HEK293 (cell line): ENCODE measurements at regions not wholly inside any gene's neighbourhood (a gene's known extent, or its start where the extent isn't known, plus 50 kb on each side); places are given as distances from the start of the nearest gene placed in this dataset.

ENCODE experiments used
- CTCF ChIA-PET: fragments of 350-600 bp; formaldehyde crosslinking; extraction: SDS; loops from one replicate; lab custom pipeline; 2021; ENCODE audit warnings: antibody characterized with exemption; lab: Yijun Ruan, JAX
- POLR2A ChIA-PET: fragments of 300-600 bp; formaldehyde crosslinking; extraction: SDS; loops from one replicate; lab custom pipeline; 2020; ENCODE audit warnings: antibody characterized with exemption, inconsistent platforms; lab: Yijun Ruan, JAX
- H3K27ac ChIP-seq: fragments of 200-500 bp; sonication (Bioruptor generic); 2 replicates; pipeline ENCODE4 v1.5.1; 2014; ENCODE audit warnings: low read depth, low read length, control low read depth, inconsistent platforms; ENCODE audit errors: extremely low read depth
- H3K36me3 ChIP-seq, 2 experiments: fragments of 200-500 bp in 1 of 2; sonication (Bioruptor generic) in 1 of 2; 1 replicate in 1 of 2; 2 replicates in 1 of 2; pipeline ENCODE4 v1.5.1; 2014 to 2017; ENCODE audit warnings: inconsistent platforms in 2 of 2, low read length in 2 of 2; ENCODE audit not compliant: control insufficient read depth in 2 of 2, insufficient read depth in 1 of 2
- H3K4me1 ChIP-seq: fragments of 200-500 bp; sonication (Bioruptor generic); 2 replicates; pipeline ENCODE4 v1.5.1; 2014; ENCODE audit warnings: mild to moderate bottlenecking, low read length, inconsistent platforms; ENCODE audit not compliant: control insufficient read depth, insufficient read depth
- H3K4me3 ChIP-seq: 2 replicates; pipeline ENCODE4 v1.5.1; 2011; ENCODE audit warnings: low read depth, mild to moderate bottlenecking, control low read depth, low read length, moderate library complexity
- H3K9me3 ChIP-seq: fragments of 200-500 bp; sonication (Bioruptor generic); 2 replicates; pipeline ENCODE4 v1.5.1; 2014; ENCODE audit warnings: low read depth, low read length, inconsistent platforms; ENCODE audit not compliant: control insufficient read depth, insufficient read depth
- BCL6B ChIP-seq: fragments of 450-650 bp; formaldehyde crosslinking; IDR thresholded peaks from 2 replicates; pipeline ENCODE4 v1.5.1; 2017; ENCODE audit warnings: missing biosample characterization, missing genetic modification characterization
- GLIS2 ChIP-seq: fragments of 450-650 bp; formaldehyde crosslinking; IDR thresholded peaks from 2 replicates; pipeline ENCODE4 v1.5.1; 2016; ENCODE audit warnings: missing biosample characterization, missing genetic modification characterization
- KLF16 ChIP-seq: fragments of 450-650 bp; formaldehyde crosslinking; IDR thresholded peaks from 2 replicates; pipeline ENCODE4 v1.5.1; 2017; ENCODE audit warnings: missing biosample characterization, missing genetic modification characterization
- KLF17 ChIP-seq: fragments of 450-650 bp; formaldehyde crosslinking; IDR thresholded peaks from 2 replicates; pipeline ENCODE4 v1.5.1; 2016; ENCODE audit warnings: missing biosample characterization, missing genetic modification characterization
- PRDM6 ChIP-seq: fragments of 450-650 bp; formaldehyde crosslinking; IDR thresholded peaks from 2 replicates; pipeline ENCODE4 v1.5.1; 2017; ENCODE audit warnings: missing biosample characterization, missing genetic modification characterization
- ZBTB11 ChIP-seq: fragments of 450-650 bp; formaldehyde crosslinking; conservative IDR thresholded peaks from 2 replicates; pipeline ENCODE4 v1.5.1; 2016; ENCODE audit warnings: low read depth, missing biosample characterization, missing genetic modification characterization
- ZFP37 ChIP-seq: fragments of 450-650 bp; formaldehyde crosslinking; IDR thresholded peaks from 2 replicates; pipeline ENCODE4 v1.5.1; 2016; ENCODE audit warnings: missing biosample characterization, missing genetic modification characterization
- ZIC2 ChIP-seq: fragments of 450-650 bp; formaldehyde crosslinking; IDR thresholded peaks from 2 replicates; pipeline ENCODE4 v1.5.1; 2016; ENCODE audit warnings: missing biosample characterization, missing genetic modification characterization
- ZNF2 ChIP-seq: fragments of 450-650 bp; formaldehyde crosslinking; IDR thresholded peaks from 2 replicates; pipeline ENCODE4 v1.5.1; 2016; ENCODE audit warnings: missing biosample characterization, missing genetic modification characterization
- ZNF324 ChIP-seq: fragments of 450-650 bp; formaldehyde crosslinking; IDR thresholded peaks from 2 replicates; pipeline ENCODE4 v1.5.1; 2016; ENCODE audit warnings: missing biosample characterization, missing genetic modification characterization
- ZNF391 ChIP-seq: fragments of 450-650 bp; formaldehyde crosslinking; IDR thresholded peaks from 2 replicates; pipeline ENCODE4 v1.5.1; 2016; ENCODE audit warnings: low read depth, missing biosample characterization, missing genetic modification characterization, borderline replicate concordance
- ZNF416 ChIP-seq: fragments of 450-650 bp; formaldehyde crosslinking; IDR thresholded peaks from 2 replicates; pipeline ENCODE4 v1.5.1; 2016; ENCODE audit warnings: missing biosample characterization, missing genetic modification characterization
- ZNF555 ChIP-seq: fragments of 450-650 bp; formaldehyde crosslinking; conservative IDR thresholded peaks from 2 replicates; pipeline ENCODE4 v1.5.1; 2017; ENCODE audit warnings: missing biosample characterization, mild to moderate bottlenecking, missing genetic modification characterization, inconsistent platforms
- ZNF561 ChIP-seq: fragments of 450-650 bp; IDR thresholded peaks from 2 replicates; pipeline ENCODE4 v1.5.1; 2018; ENCODE audit warnings: missing biosample characterization, missing genetic modification characterization, borderline replicate concordance
- ZNF621 ChIP-seq: fragments of 450-650 bp; formaldehyde crosslinking; IDR thresholded peaks from 2 replicates; pipeline ENCODE4 v1.5.1; 2017; ENCODE audit warnings: missing biosample characterization, missing genetic modification characterization
- ZNF629 ChIP-seq: fragments of 450-650 bp; formaldehyde crosslinking; IDR thresholded peaks from 2 replicates; pipeline ENCODE4 v1.5.1; 2017; ENCODE audit warnings: missing biosample characterization, missing genetic modification characterization
- ZNF658 ChIP-seq: fragments of 450-650 bp; formaldehyde crosslinking; IDR thresholded peaks from 2 replicates; pipeline ENCODE4; 2016; ENCODE audit warnings: missing biosample characterization, missing genetic modification characterization
- ZNF768 ChIP-seq: fragments of 450-650 bp; formaldehyde crosslinking; IDR thresholded peaks from 2 replicates; pipeline ENCODE4 v1.5.1; 2018; ENCODE audit warnings: missing biosample characterization, mild to moderate bottlenecking, missing genetic modification characterization
- TF ChIP-seq, protein P1 (sequence below): fragments of 450-650 bp; IDR thresholded peaks from 2 replicates; pipeline ENCODE4 v1.5.1; 2018; ENCODE audit warnings: missing biosample characterization, mild to moderate bottlenecking, missing genetic modification characterization
- TF ChIP-seq, protein P2 (sequence below): fragments of 450-650 bp; formaldehyde crosslinking; IDR thresholded peaks from 2 replicates; pipeline ENCODE4 v1.5.0; 2017; ENCODE audit warnings: missing biosample characterization, missing genetic modification characterization, borderline replicate concordance
- TF ChIP-seq, protein P3 (sequence below): fragments of 450-650 bp; formaldehyde crosslinking; IDR thresholded peaks from 2 replicates; pipeline ENCODE4 v1.5.1; 2016; ENCODE audit warnings: missing biosample characterization, missing genetic modification characterization

DNA sequence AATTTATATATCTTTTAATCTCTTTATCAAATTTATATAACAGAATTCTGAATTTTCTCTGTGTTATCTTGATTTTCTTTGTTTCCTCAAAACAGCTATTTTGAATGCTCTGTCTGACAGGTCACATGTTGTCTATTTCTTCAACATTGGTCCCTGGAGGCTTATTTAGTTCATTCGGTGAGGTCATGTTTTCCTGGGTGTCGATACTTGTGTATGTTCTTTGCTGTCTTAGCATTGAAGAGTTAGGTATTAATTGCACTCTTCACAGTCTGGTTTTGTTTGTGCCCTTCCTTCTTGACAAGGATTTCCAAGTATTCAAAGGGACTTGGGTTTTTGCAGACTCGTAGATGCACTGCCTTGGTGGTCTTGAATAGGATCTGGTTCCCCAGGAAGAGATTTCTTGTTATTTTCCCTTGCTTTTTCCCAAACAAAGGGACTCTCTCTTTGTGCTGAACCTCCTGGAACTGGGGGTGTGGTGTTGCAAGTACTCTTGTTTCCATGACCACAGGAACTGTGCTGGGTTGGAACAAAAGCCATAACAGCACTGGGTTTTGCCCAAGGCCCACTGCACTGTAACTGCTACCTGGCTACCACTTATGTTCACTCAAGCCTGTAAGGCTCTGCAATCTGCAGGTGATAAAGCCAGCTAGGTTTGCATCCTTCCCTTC lies 1483.0 kb downstream of the CDH8 start:
- Histone ChIP-seq H3K4me1 (no peaks in the 10 kb centered on the region), H3K36me3 (no peaks in the 10 kb centered on the region), H3K9me3 (no peaks in the 10 kb centered on the region), H3K27ac (no peak overlapping the region), H3K4me3 (no peak overlapping the region)
- POLR2A ChIA-PET = no interaction called here
- TF ChIP-seq ZNF561 (tag by site-specific recombination) (no peak), ZNF391 (no peak), ZNF2 (tag by site-specific recombination) (no peak), ZNF658 (tag by site-specific recombination) (no peak), ZNF768 (tag by site-specific recombination) (no peak), ZNF416 (tag by site-specific recombination) (no peak), ZFP37 (no peak), ZNF555 (tag by site-specific recombination) (no peak), ZNF621 (tag by site-specific recombination) (no peak), ZIC2 (tag by site-specific recombination) (no peak), PRDM6 (no peak), KLF16 (tag by site-specific recombination) (no peak)
- TF ChIP-seq, protein P1, sequence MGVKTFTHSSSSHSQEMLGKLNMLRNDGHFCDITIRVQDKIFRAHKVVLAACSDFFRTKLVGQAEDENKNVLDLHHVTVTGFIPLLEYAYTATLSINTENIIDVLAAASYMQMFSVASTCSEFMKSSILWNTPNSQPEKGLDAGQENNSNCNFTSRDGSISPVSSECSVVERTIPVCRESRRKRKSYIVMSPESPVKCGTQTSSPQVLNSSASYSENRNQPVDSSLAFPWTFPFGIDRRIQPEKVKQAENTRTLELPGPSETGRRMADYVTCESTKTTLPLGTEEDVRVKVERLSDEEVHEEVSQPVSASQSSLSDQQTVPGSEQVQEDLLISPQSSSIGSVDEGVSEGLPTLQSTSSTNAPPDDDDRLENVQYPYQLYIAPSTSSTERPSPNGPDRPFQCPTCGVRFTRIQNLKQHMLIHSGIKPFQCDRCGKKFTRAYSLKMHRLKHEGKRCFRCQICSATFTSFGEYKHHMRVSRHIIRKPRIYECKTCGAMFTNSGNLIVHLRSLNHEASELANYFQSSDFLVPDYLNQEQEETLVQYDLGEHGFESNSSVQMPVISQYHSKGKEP = no peak
- TF ChIP-seq, protein P2, sequence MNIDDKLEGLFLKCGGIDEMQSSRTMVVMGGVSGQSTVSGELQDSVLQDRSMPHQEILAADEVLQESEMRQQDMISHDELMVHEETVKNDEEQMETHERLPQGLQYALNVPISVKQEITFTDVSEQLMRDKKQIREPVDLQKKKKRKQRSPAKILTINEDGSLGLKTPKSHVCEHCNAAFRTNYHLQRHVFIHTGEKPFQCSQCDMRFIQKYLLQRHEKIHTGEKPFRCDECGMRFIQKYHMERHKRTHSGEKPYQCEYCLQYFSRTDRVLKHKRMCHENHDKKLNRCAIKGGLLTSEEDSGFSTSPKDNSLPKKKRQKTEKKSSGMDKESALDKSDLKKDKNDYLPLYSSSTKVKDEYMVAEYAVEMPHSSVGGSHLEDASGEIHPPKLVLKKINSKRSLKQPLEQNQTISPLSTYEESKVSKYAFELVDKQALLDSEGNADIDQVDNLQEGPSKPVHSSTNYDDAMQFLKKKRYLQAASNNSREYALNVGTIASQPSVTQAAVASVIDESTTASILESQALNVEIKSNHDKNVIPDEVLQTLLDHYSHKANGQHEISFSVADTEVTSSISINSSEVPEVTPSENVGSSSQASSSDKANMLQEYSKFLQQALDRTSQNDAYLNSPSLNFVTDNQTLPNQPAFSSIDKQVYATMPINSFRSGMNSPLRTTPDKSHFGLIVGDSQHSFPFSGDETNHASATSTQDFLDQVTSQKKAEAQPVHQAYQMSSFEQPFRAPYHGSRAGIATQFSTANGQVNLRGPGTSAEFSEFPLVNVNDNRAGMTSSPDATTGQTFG (tag by site-specific recombination) = no peak
- CTCF ChIA-PET = no interaction called here

DNA sequence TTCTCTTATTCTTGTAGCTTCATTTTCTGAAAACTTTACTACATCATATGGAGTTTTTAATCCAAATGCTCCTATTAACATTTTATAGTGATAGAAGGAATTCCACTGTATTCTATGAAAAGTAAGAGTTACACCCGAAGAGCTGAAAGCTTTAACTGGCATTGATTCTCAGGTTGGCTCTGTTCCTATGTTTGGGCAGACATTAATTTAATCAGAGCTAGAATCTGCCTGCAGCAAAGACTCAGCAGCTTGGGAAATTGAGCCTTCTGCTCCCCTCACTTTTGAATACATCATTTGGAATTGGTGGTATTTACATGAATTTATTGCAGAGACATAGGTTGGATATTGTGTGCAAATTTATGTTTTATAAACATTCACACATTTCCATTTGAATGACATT lies 1494.7 kb downstream of the CDH8 start:
- Histone ChIP-seq H3K36me3 (no peaks in the 10 kb centered on the region), H3K4me3 (no peak overlapping the region), H3K27ac (no peak overlapping the region), H3K4me1 (no peaks in the 10 kb centered on the region), H3K9me3 (no peaks in the 10 kb centered on the region)
- POLR2A ChIA-PET = no interaction called here
- CTCF ChIA-PET = no interaction called here
- TF ChIP-seq ZNF629 = no peak
- no peak for TF ChIP-seq GLIS2
- no peak for TF ChIP-seq ZBTB11 (tag by site-specific recombination)
- TF ChIP-seq, protein P3, sequence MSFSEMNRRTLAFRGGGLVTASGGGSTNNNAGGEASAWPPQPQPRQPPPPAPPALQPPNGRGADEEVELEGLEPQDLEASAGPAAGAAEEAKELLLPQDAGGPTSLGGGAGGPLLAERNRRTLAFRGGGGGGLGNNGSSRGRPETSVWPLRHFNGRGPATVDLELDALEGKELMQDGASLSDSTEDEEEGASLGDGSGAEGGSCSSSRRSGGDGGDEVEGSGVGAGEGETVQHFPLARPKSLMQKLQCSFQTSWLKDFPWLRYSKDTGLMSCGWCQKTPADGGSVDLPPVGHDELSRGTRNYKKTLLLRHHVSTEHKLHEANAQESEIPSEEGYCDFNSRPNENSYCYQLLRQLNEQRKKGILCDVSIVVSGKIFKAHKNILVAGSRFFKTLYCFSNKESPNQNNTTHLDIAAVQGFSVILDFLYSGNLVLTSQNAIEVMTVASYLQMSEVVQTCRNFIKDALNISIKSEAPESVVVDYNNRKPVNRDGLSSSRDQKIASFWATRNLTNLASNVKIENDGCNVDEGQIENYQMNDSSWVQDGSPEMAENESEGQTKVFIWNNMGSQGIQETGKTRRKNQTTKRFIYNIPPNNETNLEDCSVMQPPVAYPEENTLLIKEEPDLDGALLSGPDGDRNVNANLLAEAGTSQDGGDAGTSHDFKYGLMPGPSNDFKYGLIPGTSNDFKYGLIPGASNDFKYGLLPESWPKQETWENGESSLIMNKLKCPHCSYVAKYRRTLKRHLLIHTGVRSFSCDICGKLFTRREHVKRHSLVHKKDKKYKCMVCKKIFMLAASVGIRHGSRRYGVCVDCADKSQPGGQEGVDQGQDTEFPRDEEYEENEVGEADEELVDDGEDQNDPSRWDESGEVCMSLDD (tag by site-specific recombination) = no peak
- no peak for TF ChIP-seq ZNF324 (tag by site-specific recombination)
- TF ChIP-seq KLF17 (tag by site-specific recombination) = no peak
- TF ChIP-seq BCL6B (tag by site-specific recombination) = no peak
